Tibial nerve (tissue), 4 donors: ENCODE measurements at regions not wholly inside any gene's neighbourhood (a gene's known extent, or its start where the extent isn't known, plus 50 kb on each side); places are given as distances from the start of the nearest gene placed in this dataset.

Experiments used
- CTCF ChIP-seq, 5 experiments: fragments of 200-600 bp in 3 of 5; fragments of 450-650 bp in 2 of 5; sonication (generic) in 3 of 5; IDR thresholded peaks; one replicate each; pipeline ENCODE4 v1.5.1; 2016 to 2019; ENCODE audit warnings: antibody characterized with exemption in 5 of 5, mild to moderate bottlenecking in 3 of 5, moderate library complexity in 2 of 5
- EP300 ChIP-seq, 2 donors: sonication (generic); formaldehyde crosslinking; IDR thresholded peaks; one replicate each; pipeline ENCODE4 v1.6.1; 2017; ENCODE audit warnings: antibody characterized with exemption in 2 of 2, mild to moderate bottlenecking in 1 of 2
- POLR2A ChIP-seq, 2 donors: fragments of 450-650 bp; IDR thresholded peaks; one replicate each; pipeline ENCODE4 v1.6.1; 2017; ENCODE audit warnings: antibody characterized with exemption in 2 of 2, mild to moderate bottlenecking in 2 of 2, moderate library complexity in 2 of 2

- no peak for TF ChIP-seq CTCF (IDR thresholded peaks at IDR 0.05)
- TF ChIP-seq POLR2A (IDR thresholded peaks at IDR 0.05): no peak
- TF ChIP-seq EP300 (IDR thresholded peaks at IDR 0.05): no peak
Measured at GRCh38 chr22:27621486-27622070, 180.0 kb downstream of the MN1 start.
